Left colon (tissue), 2 donors: ENCODE measurements at regions not wholly inside any gene's neighbourhood (a gene's known extent, or its start where the extent isn't known, plus 50 kb on each side); places are given as distances from the start of the nearest gene placed in this dataset.
"Not testable (repeated sequence)": the region's sequence is repeated elsewhere in the genome, so short reads cannot be mapped to it uniquely, and the experiment has no call there.

Source experiments
- ATAC-seq: fragments of 200-7000 bp; cut with Tn5 transposase; one replicate; pipeline ENCODE4 v1.9.1; 2020; ENCODE audit warnings: mild to moderate bottlenecking, moderate library complexity
- DNase-seq, 2 donors: peaks; one replicate each; pipeline ENCODE4 v3.0.0-alpha.2; 2020
- intact Hi-C, 2 donors: fragments of 100-400 bp; cut with DNase I in 1 of 2; cut with micrococcal nuclease in 1 of 2; formaldehyde crosslinking; loops; one replicate each; pipeline versions ENCODE4 v1.11.2 to v1.14.0; 2022; cut with DNase I, micrococcal nuclease
- donor health status: DM: no; HTN: no; CAD: no.
- donor health status: DM: yes; HTN: yes; CAD: no.

GRCh38 chr12:70068743-70069142 lies 174.5 kb upstream of the CNOT2 start:
- DNase-seq (no peak), ATAC-seq (no peak)
- intact Hi-C loops = no loop called here

- intact Hi-C loops = no loop called here
- ATAC-seq = no peak
- DNase-seq = no peak
Observed at GRCh38 chr12:70069221-70070105, 173.8 kb upstream of the CNOT2 start.

GRCh38 chr12:70070494-70071007 lies 172.7 kb upstream of the CNOT2 start:
- DNase-seq (no peak), ATAC-seq (peak; percentile 55)
- intact Hi-C loops = no loop called here

GRCh38 chr12:70074510-70074909 lies 168.7 kb upstream of the CNOT2 start:
- DNase-seq (no peak), ATAC-seq (no peak)
- intact Hi-C loops = no loop called here

- ATAC-seq = no peak
- intact Hi-C loops = no loop called here
- no peak for DNase-seq
Observed at GRCh38 chr12:70077441-70077840, 165.8 kb upstream of the CNOT2 start.

GRCh38 chr12:70078161-70078560 lies 165.1 kb upstream of the CNOT2 start:
- intact Hi-C loops = no loop called here
- ATAC-seq = no peak

GRCh38 chr12:70080566-70080965 lies 162.7 kb upstream of the CNOT2 start:
- no peak for ATAC-seq
- no peak for DNase-seq
- intact Hi-C loops = no loop called here

More at GRCh38 chr12:70078161-70078560, 165.1 kb upstream of the CNOT2 start:
- DNase-seq = no peak

- ATAC-seq (no peak), DNase-seq (no peak)
- intact Hi-C loops = no loop called here
Observed at GRCh38 chr12:70082997-70083676, 160.1 kb upstream of the CNOT2 start.

- intact Hi-C loops = no loop called here
- no peak for DNase-seq
- no peak for ATAC-seq
Observed at GRCh38 chr12:70083677-70084020, 159.6 kb upstream of the CNOT2 start.

- intact Hi-C loops, ATAC-seq: not testable (repeated sequence)
Observed at GRCh38 chr12:70086372-70086771, 156.9 kb upstream of the CNOT2 start.

GRCh38 chr12:70091021-70091521 lies 152.2 kb upstream of the CNOT2 start:
- ATAC-seq = no peak
- DNase-seq = no peak
- intact Hi-C loops = no loop called here

More at GRCh38 chr12:70086372-70086771, 156.9 kb upstream of the CNOT2 start:
- DNase-seq = not testable (repeated sequence)

GRCh38 chr12:70094467-70094866 lies 148.8 kb upstream of the CNOT2 start:
- DNase-seq = no peak
- intact Hi-C loops = no loop called here
- ATAC-seq = no peak

GRCh38 chr12:70096759-70097410 lies 146.3 kb upstream of the CNOT2 start:
- no peak for DNase-seq
- intact Hi-C loops = no loop called here
- no peak for ATAC-seq

- no peak for DNase-seq
- intact Hi-C loops = no loop called here
- no peak for ATAC-seq
Observed at GRCh38 chr12:70101064-70101463, 142.2 kb upstream of the CNOT2 start.

- DNase-seq (no peak), ATAC-seq (peak; percentile 99)
- intact Hi-C loops = no loop called here
Observed at GRCh38 chr12:70106347-70106746, 136.9 kb upstream of the CNOT2 start.

- intact Hi-C loops = no loop called here
- DNase-seq (no peak), ATAC-seq (no peak)
Observed at GRCh38 chr12:70110085-70110484, 133.1 kb upstream of the CNOT2 start.

- ATAC-seq (peak; percentile 84), DNase-seq (no peak)
- intact Hi-C loops = no loop called here
Observed at GRCh38 chr12:70117670-70118069, 125.6 kb upstream of the CNOT2 start.

GRCh38 chr12:70120970-70121369 lies 122.3 kb upstream of the CNOT2 start:
- intact Hi-C loops = no loop called here
- no peak for ATAC-seq
- DNase-seq = no peak

GRCh38 chr12:70121562-70121961 lies 121.7 kb upstream of the CNOT2 start:
- ATAC-seq (peak; percentile 92), DNase-seq (no peak)
- intact Hi-C loops = no loop called here
